ENCODE measurements at regions not wholly inside any gene's neighbourhood (a gene's known extent, or its start where the extent isn't known, plus 50 kb on each side); places are given as distances from the start of the nearest gene placed in this dataset.
A peak's percentile ranks its signal among the peaks of the same experiment; 100 is the strongest.

GRCh38 chr6:43876602-43877001 lies 106.6 kb downstream of the VEGFA start:
- Histone ChIP-seq H3K27ac (ENCODE audit: extremely low read depth, low read depth, low read length) (no peak overlapping the region), H3K4me2 (ENCODE audit: insufficient read depth, low read length) (no peak overlapping the region), H3K4me1 (replicated peaks in 1 of 2; ENCODE audit: control insufficient read depth in 2 of 2, insufficient read depth in 2 of 2, low read length in 2 of 2) (peaks cover 28% of the 10 kb centered on the region in 2 experiments; a peak in 4 of 5 replicates), H3K9me1 (ENCODE audit: control insufficient read depth, insufficient read depth, low read length) (no peaks in the 10 kb centered on the region), H3K79me2 (ENCODE audit: control insufficient read depth, insufficient read depth, low read length) (no peaks in the 10 kb centered on the region), H3K27me3 (ENCODE audit: control insufficient read depth in 2 of 2, insufficient read depth in 2 of 2, low read length in 2 of 2) (no peaks in the 10 kb centered on the region), H3K9ac (ENCODE audit: insufficient read depth in 1 of 2, low read depth in 2 of 2, low read length in 2 of 2) (peak overlapping the region in 1 of 2 experiments; percentile 15; a peak in 1 of 4 replicates), H2AFZ (ENCODE audit: low read depth, low read length) (peak overlapping the region; percentile 14), H4K20me1 (replicated peaks; ENCODE audit: control insufficient read depth, insufficient read depth, low read length) (no peaks in the 10 kb centered on the region), H3K36me3 (ENCODE audit: control insufficient read depth, insufficient read depth, low read length) (no peaks in the 10 kb centered on the region), H3K4me3 (no peak overlapping the region), H3K9me3 (replicated peaks; ENCODE audit: control insufficient read depth, insufficient read depth, low read depth, low read length) (no peaks in the 10 kb centered on the region)
- CTCF ChIA-PET (ENCODE audit: low intra/inter-chr PET ratio) = no interaction called here
- no TSS peak for BruUV-seq (replicated peaks)
- intact Hi-C loops (cut with micrococcal nuclease) = no loop called here
- no peak for DNase-seq (ENCODE audit: extremely low read depth in 1 of 4, low spot score in 3 of 4)
- TF ChIP-seq CEBPZ (IDR thresholded peaks at IDR 0.05; ENCODE audit: borderline replicate concordance, low read depth, low read length) (no peak), NR1H2 (CRISPR knock-in tag; IDR thresholded peaks at IDR 0.05) (0 out of 2 replicates have a peak, but pooled peaks have one; percentile 26)
- no peak for FAIRE-seq
- WGBS (ENCODE audit: insufficient coverage, low coverage, missing lambda C conversion rate) = 78% methylated on average over 4 of the region's 4 CpGs
- POLR2A ChIA-PET = interaction anchor here (1.2 kb wide), 2 partner anchors 36 to 90 kb away, joined by 3 to 4 read pairs; no protein-coding TSS in a partner anchor
- in situ Hi-C loops (cut with MboI) = no loop called here
- no peak for ATAC-seq

Measured in K562 (cell line).